Transverse colon (tissue), 4 donors: ENCODE measurements at regions not wholly inside any gene's neighbourhood (a gene's known extent, or its start where the extent isn't known, plus 50 kb on each side); places are given as distances from the start of the nearest gene placed in this dataset.

Experiments used
- DNase-seq: peaks from one replicate; pipeline ENCODE4 v3.0.0-alpha.2; 2019
- H3K27ac ChIP-seq, 4 donors: fragments of 200-600 bp; sonication (generic); 2 replicates each; pipeline ENCODE4 v1.5.1; 2016 to 2018; ENCODE audit warnings: inconsistent platforms in 4 of 4
- H3K27me3 ChIP-seq: fragments of 200-600 bp; sonication (generic); 2 replicates; pipeline ENCODE4 v1.5.1; 2017; ENCODE audit warnings: inconsistent platforms
- H3K36me3 ChIP-seq, 4 donors: fragments of 200-600 bp; sonication (generic); 2 replicates each; pipeline ENCODE4 v1.5.1; 2017 to 2019; ENCODE audit warnings: inconsistent platforms in 4 of 4
- H3K4me1 ChIP-seq, 4 donors: fragments of 200-600 bp; sonication (generic); 2 replicates each; pipeline ENCODE4 v1.5.1; 2017 to 2020; ENCODE audit warnings: inconsistent platforms in 4 of 4
- H3K4me3 ChIP-seq, 4 donors: fragments of 200-600 bp; sonication (generic); 1 replicate in 1 of 4; 2 replicates in 3 of 4; pipeline versions ENCODE4 v1.5.1 to v1.6.1; 2017 to 2019; ENCODE audit warnings: inconsistent platforms in 4 of 4
- H3K9me3 ChIP-seq, 2 donors: fragments of 200-600 bp; sonication (generic); 2 replicates each; pipeline ENCODE4 v1.5.1; 2017 to 2019; ENCODE audit warnings: inconsistent platforms in 2 of 2
- CTCF ChIP-seq, 5 experiments: fragments of 200-600 bp in 3 of 5; fragments of 450-650 bp in 2 of 5; sonication (generic) in 3 of 5; IDR thresholded peaks; 1 replicate in 2 of 5; 2 replicates in 3 of 5; pipeline ENCODE4 v1.5.1; 2016 to 2017; ENCODE audit warnings: antibody characterized with exemption in 5 of 5, inconsistent platforms in 3 of 5, mild to moderate bottlenecking in 2 of 5, moderate library complexity in 1 of 5
- EP300 ChIP-seq: sonication (generic); formaldehyde crosslinking; IDR thresholded peaks from one replicate; pipeline ENCODE4 v1.6.1; 2017; ENCODE audit warnings: antibody characterized with exemption, low read depth
- POLR2A ChIP-seq: fragments of 450-650 bp; IDR thresholded peaks from one replicate; pipeline ENCODE4 v1.6.1; 2016; ENCODE audit warnings: antibody characterized with exemption, mild to moderate bottlenecking, moderate library complexity
- POLR2AphosphoS5 ChIP-seq, 3 donors: sonication (generic); formaldehyde crosslinking; IDR thresholded peaks; one replicate each; pipeline ENCODE4 v1.6.1; 2016; ENCODE audit warnings: antibody characterized with exemption in 3 of 3
- WGBS, 2 donors: methylation state at CpG; one replicate each; pipeline ENCODE4 v1.1.5; 2018; ENCODE audit warnings: low coverage in 1 of 2; 5-methylcytosine and 5-hydroxymethylcytosine counted together
- in situ Hi-C, 4 donors: fragments of 200-750 bp; cut with MboI; loops; one replicate each; pipeline versions ENCODE4 v1.15.0 to v1.15.1; 2017; ENCODE audit warnings: low sequenced_read_pairs in 3 of 4, low pct_ligation_motif_present in 1 of 4, low pct_unique_long_range_greater_than_20kb in 1 of 4
- intact Hi-C: fragments of 100-400 bp; cut with DNase I; formaldehyde crosslinking; loops from one replicate; pipeline ENCODE4 v1.15.1; 2023; ENCODE audit warnings: low total_unique reads

GRCh38 chr5:124650147-124650561 lies 96.3 kb downstream of the ZNF608 start:
- no peak for DNase-seq
- Histone ChIP-seq H3K9me3 (no peaks in the 10 kb centered on the region), H3K27me3 (no peaks in the 10 kb centered on the region), H3K4me1 (peaks cover 24 to 57% (median 50%) of the 10 kb centered on the region in 4 donors), H3K4me3 (no peak overlapping the region), H3K27ac (peak overlapping the region; percentile 81 to 92 (median 82)), H3K36me3 (no peaks in the 10 kb centered on the region)
- in situ Hi-C loops, result no loop called here
- TF ChIP-seq CTCF (IDR thresholded peaks at IDR 0.05), result no peak
- TF ChIP-seq EP300, result no peak
- TF ChIP-seq POLR2AphosphoS5 (IDR thresholded peaks at IDR 0.05), result no peak
- TF ChIP-seq POLR2A, result no peak
- WGBS, 2 donors, result 7 to 28% methylated on average over 4 of the region's 4 CpGs
- intact Hi-C loops, result loop anchor here (5.0 kb wide), 1 partner anchor 97 kb away; the partner anchor contains the start of gene ZNF608

DNA sequence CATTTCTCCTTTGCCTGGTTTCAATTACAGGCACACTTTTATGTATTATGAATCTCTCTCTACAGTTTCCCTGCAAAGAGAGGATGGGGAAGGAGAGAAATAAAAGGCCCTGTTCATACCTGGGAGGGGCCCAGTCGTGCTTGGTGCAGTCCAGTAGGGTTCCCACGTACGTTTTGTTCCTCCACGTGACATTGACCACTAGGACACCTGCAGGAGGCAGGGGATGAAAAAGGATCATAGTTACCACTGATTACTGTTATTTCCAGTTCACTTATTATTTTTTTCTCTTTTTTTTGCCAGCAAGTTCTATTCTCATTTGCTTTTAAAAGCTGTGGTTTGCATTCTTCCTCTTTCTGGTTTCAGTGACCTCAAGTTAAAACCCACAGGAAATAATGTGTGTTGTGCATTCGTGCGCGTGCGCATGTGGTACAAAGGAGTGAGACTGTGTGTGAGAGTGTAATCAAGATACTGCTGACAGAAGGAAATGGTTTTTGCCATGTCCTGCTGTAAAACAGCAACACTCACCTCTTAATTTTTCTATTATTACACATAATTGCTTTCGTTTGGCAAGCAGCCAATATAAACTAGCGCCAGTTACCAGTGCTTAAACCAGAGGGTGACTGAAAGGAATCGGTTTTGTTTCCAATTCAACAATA lies 96.8 kb downstream of the ZNF608 start:
- Histone ChIP-seq H3K9me3 (no peaks in the 10 kb centered on the region), H3K27me3 (no peaks in the 10 kb centered on the region), H3K27ac (peak overlapping the region; percentile 81 to 92 (median 82)), H3K4me1 (peaks cover 19 to 52% (median 44%) of the 10 kb centered on the region in 4 donors), H3K4me3 (no peak overlapping the region), H3K36me3 (no peaks in the 10 kb centered on the region)
- DNase-seq, result peak; percentile 84
- 15 to 24% methylated on average over 11 of the region's 11 CpGs for WGBS, 2 donors
- TF ChIP-seq POLR2A (no peak), EP300 (no peak), CTCF (IDR thresholded peaks at IDR 0.05) (no peak), POLR2AphosphoS5 (IDR thresholded peaks at IDR 0.05) (peak in 1 of 3 donors; percentile 57)
- in situ Hi-C loops, result loop anchor here in 1 of 4 donors (5.0 kb wide), 1 partner anchor 103 kb away; no protein-coding TSS in a partner anchor
- intact Hi-C loops, result loop anchor here (5.0 kb wide), 1 partner anchor 98 kb away; the partner anchor contains the start of gene ZNF608

- 83 to 84% methylated on average over 8 to 9 of the region's 9 CpGs for WGBS, 2 donors
- Histone ChIP-seq H3K9me3 (no peaks in the 10 kb centered on the region), H3K27ac (peak overlapping the region; percentile 81 to 92 (median 82)), H3K36me3 (no peaks in the 10 kb centered on the region), H3K27me3 (no peaks in the 10 kb centered on the region), H3K4me1 (peaks cover 16 to 46% (median 42%) of the 10 kb centered on the region in 4 donors), H3K4me3 (no peak overlapping the region)
- in situ Hi-C loops (loop anchor here in 1 of 4 donors (5.0 kb wide), 1 partner anchor 103 kb away; no protein-coding TSS in a partner anchor), intact Hi-C loops (no loop called here)
- TF ChIP-seq POLR2A (no peak), CTCF (IDR thresholded peaks at IDR 0.05) (no peak), EP300 (no peak), POLR2AphosphoS5 (IDR thresholded peaks at IDR 0.05) (no peak)
- DNase-seq, result no peak
Measured at GRCh38 chr5:124648902-124649467, 97.5 kb downstream of the ZNF608 start.

DNA sequence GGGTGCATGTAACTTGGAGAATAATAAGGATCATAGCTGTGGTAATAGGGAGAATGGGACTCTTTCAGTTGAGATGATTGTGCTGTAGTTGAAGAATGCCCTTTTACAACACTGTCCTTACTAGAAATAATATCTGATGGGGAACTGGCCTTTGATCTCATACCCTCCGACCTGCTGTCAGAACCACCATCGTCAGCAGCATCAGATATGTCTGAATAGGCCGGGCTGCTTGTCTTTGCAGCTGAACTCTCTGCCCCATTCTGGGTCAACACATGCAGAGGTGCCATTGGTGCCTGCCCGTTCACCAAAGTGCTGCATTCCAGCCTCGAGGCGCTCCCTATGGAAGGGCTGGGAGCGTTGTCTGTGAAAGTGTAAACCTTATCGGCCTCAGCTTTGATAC lies 99.1 kb downstream of the ZNF608 start:
- intact Hi-C loops, result no loop called here
- H3K27me3 ChIP-seq, result no peaks in the 10 kb centered on the region
- H3K36me3 ChIP-seq, result no peaks in the 10 kb centered on the region
- no peak for DNase-seq
- WGBS, 2 donors, result 97% methylated on average over 8 of the region's 8 CpGs; no CpG with 5 or more reads in 1 of the 2 donors
- H3K4me3 ChIP-seq, result no peak overlapping the region
- H3K9me3 ChIP-seq, result no peaks in the 10 kb centered on the region
- H3K4me1 ChIP-seq, result peaks cover 16 to 35% (median 34%) of the 10 kb centered on the region in 4 donors
- no peak for TF ChIP-seq POLR2AphosphoS5 (IDR thresholded peaks at IDR 0.05)
- no peak for TF ChIP-seq POLR2A
- no peak for TF ChIP-seq CTCF (IDR thresholded peaks at IDR 0.05)
- TF ChIP-seq EP300, result no peak
- H3K27ac ChIP-seq, result no peak overlapping the region
- in situ Hi-C loops, result loop anchor here in 1 of 4 donors (5.0 kb wide), 1 partner anchor 105 kb away; no protein-coding TSS in a partner anchor
